ENCODE measurements at regions not wholly inside any gene's neighbourhood (a gene's known extent, or its start where the extent isn't known, plus 50 kb on each side); places are given as distances from the start of the nearest gene placed in this dataset.

DNA sequence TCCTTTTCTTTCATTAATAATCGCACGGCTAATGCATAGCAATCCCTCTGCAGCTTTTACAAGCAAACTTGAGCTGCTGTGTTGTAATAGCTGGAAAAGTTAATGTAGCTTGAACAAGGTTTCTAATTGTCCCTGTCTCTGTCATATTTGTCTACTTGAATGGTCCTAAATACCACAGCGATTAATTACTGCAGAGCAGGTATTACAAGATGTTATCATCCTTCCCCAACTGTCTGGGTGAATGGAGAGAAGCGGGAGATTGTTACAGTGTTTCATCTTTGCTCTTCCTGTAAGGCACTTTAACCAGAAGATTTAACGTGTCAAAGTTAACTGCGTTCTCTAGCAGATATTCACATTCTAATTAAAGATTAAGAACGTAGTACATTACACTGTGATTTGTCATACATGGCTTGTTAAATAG lies 422.2 kb upstream of the POU3F3 start (continued):
- TF ChIP-seq CTCF (conservative IDR thresholded peaks at IDR 0.05; ENCODE audit: low read depth in 2 of 2) (no peak), EZH2phosphoT487 (IDR thresholded peaks at IDR 0.05; ENCODE audit: unreplicated experiment) (no peak), JUNB (IDR thresholded peaks at IDR 0.05; ENCODE audit: unreplicated experiment) (no peak)

- Mint-ChIP-seq H3K27ac (no peak overlapping the region), H3K9me3 (no peaks in the 10 kb centered on the region), H3K4me3 (no peak overlapping the region), H3K36me3 (ENCODE audit: low read depth) (no peaks in the 10 kb centered on the region), H3K4me1 (peaks cover 46% of the 10 kb centered on the region), H3K27me3 (ENCODE audit: insufficient read depth, low read depth, poor library complexity) (peaks cover 4% of the 10 kb centered on the region)
- Histone ChIP-seq H3K36me3 (ENCODE audit: insufficient read depth) (no peaks in the 10 kb centered on the region), H3F3A (replicated peaks; ENCODE audit: low read depth) (no peaks in the 10 kb centered on the region), H3K27me3 (ENCODE audit: insufficient read depth) (no peaks in the 10 kb centered on the region), H2AFZ (no peak overlapping the region), H3K4me2 (no peak overlapping the region), H3K27ac (ENCODE audit: low read depth) (no peak overlapping the region), H4K20me1 (replicated peaks; ENCODE audit: insufficient read depth) (no peaks in the 10 kb centered on the region), H3K9me2 (ENCODE audit: insufficient read depth) (peaks cover 3% of the 10 kb centered on the region; the same call in 1 of the 2 replicates), H3K4me3 (no peak overlapping the region), H3K4me1 (ENCODE audit: insufficient read depth) (peaks cover 34% of the 10 kb centered on the region), H3K79me2 (replicated peaks; ENCODE audit: insufficient read depth) (no peaks in the 10 kb centered on the region)
- no peak for TF ChIP-seq JUNB (IDR thresholded peaks at IDR 0.05; ENCODE audit: unreplicated experiment)
- TF ChIP-seq ZNF114 (CRISPR knock-in tag; IDR thresholded peaks at IDR 0.05): no peak
- no peak for TF ChIP-seq POLR2AphosphoS5 (IDR thresholded peaks at IDR 0.05; ENCODE audit: low read depth)
- TF ChIP-seq ZNF462 (CRISPR knock-in tag; IDR thresholded peaks at IDR 0.05): no peak
- TF ChIP-seq CREB1 (CRISPR knock-in tag; IDR thresholded peaks at IDR 0.05; ENCODE audit: low read depth): no peak
- TF ChIP-seq EZH2phosphoT487 (IDR thresholded peaks at IDR 0.05; ENCODE audit: unreplicated experiment): no peak
- no peak for TF ChIP-seq ZNF331 (CRISPR knock-in tag; IDR thresholded peaks at IDR 0.05; ENCODE audit: low read depth)
- ATAC-seq (no peak), DNase-seq (ENCODE audit: low spot score) (no peak)
Measured at GRCh38 chr2:104432401-104432800, 421.5 kb upstream of the POU3F3 start.
